Choroid plexus epithelial cell (primary cell): ENCODE measurements at regions not wholly inside any gene's neighbourhood (a gene's known extent, or its start where the extent isn't known, plus 50 kb on each side); places are given as distances from the start of the nearest gene placed in this dataset.
"Not testable (repeated sequence)": the region's sequence is repeated elsewhere in the genome, so short reads cannot be mapped to it uniquely, and the experiment has no call there.

ENCODE experiments used
- DNase-seq: peaks from one replicate; pipeline ENCODE4 v3.0.0-alpha.2; 2010; ENCODE audit warnings: low read depth
- H3K4me3 ChIP-seq: 2 replicates; pipeline ENCODE4 v1.5.1; 2011; ENCODE audit warnings: low read depth, mild to moderate bottlenecking, control low read depth, low read length, moderate library complexity
- TF ChIP-seq, protein P1 (sequence below): conservative IDR thresholded peaks from 2 replicates; pipeline ENCODE4 v1.5.1; 2011; ENCODE audit warnings: low read depth, mild to moderate bottlenecking, control low read depth, inconsistent platforms, low read length, moderate library complexity

DNA sequence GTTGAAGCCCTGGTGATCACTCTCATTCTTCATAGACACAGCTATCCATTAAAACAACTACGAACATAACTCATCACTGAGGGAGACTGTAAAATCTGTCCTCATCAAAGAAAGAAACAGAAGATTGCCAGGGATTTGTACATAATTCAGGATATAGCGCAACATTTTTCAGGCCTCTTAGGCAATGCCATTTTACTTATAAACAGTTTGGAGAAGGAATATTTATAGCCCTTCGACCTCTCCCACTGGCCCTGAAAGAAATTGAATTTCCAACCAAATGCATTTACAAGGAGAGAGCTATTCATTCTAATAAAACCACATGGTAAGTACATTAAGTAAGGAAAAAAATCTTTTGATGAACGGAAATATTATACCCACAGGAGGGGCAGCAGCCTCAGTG is 295.0 kb downstream of the RAD51AP2 start:
- no peak overlapping the region for H3K4me3 ChIP-seq
- no peak for DNase-seq
- TF ChIP-seq, protein P1, sequence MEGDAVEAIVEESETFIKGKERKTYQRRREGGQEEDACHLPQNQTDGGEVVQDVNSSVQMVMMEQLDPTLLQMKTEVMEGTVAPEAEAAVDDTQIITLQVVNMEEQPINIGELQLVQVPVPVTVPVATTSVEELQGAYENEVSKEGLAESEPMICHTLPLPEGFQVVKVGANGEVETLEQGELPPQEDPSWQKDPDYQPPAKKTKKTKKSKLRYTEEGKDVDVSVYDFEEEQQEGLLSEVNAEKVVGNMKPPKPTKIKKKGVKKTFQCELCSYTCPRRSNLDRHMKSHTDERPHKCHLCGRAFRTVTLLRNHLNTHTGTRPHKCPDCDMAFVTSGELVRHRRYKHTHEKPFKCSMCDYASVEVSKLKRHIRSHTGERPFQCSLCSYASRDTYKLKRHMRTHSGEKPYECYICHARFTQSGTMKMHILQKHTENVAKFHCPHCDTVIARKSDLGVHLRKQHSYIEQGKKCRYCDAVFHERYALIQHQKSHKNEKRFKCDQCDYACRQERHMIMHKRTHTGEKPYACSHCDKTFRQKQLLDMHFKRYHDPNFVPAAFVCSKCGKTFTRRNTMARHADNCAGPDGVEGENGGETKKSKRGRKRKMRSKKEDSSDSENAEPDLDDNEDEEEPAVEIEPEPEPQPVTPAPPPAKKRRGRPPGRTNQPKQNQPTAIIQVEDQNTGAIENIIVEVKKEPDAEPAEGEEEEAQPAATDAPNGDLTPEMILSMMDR, result no peak

DNA sequence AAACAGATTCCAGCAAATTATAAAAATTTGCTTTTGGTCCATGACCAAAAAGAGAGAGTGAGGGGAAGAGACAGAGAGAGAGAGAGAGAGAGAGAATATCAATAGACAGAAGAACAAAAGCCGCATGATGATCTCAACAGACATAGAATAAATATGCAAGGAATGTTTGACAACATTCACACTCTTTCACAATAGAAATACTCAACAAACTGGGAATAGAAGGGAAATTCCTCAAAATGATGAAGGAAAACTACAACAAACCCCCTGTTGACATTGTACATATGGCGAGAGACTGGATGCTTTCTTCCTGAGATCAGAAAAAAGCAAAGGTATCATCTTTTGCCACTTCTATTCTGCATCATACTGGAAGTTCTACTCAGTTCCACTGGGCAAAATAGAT is 309.7 kb downstream of the RAD51AP2 start:
- DNase-seq, result peak; percentile 47
- TF ChIP-seq, protein P1, result no peak

DNA sequence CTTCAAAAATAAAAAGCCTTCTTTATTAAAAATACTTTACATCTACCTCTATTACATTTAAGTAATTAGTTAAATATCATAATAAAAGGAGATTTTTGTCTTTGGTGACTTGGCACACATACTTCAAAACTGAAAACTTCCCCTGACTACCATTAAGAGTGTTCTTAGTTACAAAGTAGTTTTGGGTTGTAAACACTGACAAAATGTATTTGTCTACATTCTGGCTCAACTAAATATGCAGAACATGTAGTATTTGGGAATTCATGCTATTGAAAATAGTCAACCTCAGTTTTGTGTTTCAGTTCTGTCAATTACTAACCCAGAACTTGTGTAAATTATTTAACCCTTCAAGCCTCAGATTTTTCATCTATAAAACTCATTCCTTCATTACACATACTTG is 311.5 kb downstream of the RAD51AP2 start:
- H3K4me3 ChIP-seq, result no peak overlapping the region
- TF ChIP-seq, protein P1, result no peak
- DNase-seq, result no peak

More for the DNA sequence above, 309.7 kb downstream of the RAD51AP2 start:
- H3K4me3 ChIP-seq, result no peak overlapping the region

DNA sequence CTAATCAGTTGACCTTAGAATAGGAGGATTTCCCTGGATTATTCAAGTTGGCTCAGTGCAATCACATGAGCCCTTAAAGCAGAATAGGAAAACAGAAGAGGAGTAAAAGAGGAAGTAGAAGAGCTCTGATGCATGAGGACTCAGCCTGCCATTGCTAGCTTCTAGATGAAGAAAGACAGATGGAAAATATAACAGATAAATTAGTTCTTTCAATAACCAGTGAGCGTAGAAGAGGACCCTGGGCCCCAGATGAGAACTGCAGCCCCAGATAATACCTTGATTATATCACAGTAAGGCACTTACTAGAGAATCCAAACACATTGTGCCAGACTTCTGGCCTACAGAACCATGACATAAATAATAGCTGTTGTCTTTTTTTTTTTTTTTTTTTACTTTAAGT is 314.0 kb downstream of the RAD51AP2 start:
- not testable (repeated sequence) for DNase-seq, H3K4me3 ChIP-seq

DNA sequence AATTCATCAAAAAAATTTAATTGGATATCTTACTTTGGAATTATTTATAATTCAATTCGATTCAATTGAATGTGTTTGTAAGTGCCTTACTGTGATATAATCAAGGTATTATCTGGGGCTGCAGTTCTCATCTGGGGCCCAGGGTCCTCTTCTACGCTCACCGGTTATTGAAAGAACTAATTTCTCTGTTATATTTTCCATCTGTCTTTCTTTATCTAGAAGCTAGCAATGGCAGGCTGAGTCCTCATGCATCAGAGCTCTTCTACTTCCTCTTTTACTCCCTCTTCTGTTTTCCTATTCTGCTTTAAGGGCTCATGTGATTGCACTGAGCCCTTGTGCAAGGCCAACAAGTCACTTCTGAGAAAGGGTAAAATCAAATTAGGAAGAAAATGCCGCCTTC is 315.6 kb downstream of the RAD51AP2 start:
- DNase-seq, result not testable (repeated sequence)

DNA sequence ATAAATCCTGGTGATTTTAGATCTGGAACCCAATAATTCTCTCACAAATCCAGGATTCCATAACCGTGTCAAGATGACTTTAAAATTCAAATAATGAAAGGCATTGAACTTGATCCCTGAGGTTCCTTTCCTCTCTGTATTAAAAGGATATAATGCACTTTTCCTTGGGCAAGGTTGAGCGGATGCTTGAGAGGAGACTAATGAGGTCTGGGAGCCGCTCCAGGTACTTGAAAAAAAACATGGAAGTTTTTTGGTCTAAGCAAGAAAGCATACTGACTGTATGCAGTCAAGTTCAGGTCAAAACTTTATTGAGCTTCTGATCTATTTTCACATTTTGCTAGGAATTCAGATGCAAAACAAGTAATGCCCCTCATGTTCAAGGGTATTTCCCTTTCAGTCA is 318.5 kb downstream of the RAD51AP2 start:
- DNase-seq, result no peak
- no peak overlapping the region for H3K4me3 ChIP-seq
- TF ChIP-seq, protein P1, result no peak

More for the DNA sequence above, 315.6 kb downstream of the RAD51AP2 start:
- H3K4me3 ChIP-seq, result not testable (repeated sequence)

DNA sequence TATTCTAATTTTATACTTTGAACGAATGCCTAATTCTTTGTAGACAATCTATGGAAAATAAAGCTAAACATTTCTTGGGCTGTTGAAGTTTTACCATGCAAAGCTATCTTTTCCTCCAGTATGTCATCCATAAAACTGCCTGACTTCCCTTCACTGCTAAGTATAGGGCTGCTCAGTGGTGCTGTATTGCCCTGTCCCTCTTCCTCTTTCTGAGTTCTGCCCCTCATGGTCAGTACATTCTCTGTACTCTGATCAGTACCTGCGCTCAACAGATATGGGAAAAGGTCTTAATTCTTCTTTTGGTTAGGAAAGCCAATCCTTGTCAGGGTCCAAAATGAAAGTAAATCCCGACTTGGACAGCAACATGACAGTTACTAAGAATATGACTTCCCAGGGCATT is 321.9 kb downstream of the RAD51AP2 start:
- DNase-seq, result no peak
- H3K4me3 ChIP-seq, result no peak overlapping the region
- TF ChIP-seq, protein P1, result no peak

DNA sequence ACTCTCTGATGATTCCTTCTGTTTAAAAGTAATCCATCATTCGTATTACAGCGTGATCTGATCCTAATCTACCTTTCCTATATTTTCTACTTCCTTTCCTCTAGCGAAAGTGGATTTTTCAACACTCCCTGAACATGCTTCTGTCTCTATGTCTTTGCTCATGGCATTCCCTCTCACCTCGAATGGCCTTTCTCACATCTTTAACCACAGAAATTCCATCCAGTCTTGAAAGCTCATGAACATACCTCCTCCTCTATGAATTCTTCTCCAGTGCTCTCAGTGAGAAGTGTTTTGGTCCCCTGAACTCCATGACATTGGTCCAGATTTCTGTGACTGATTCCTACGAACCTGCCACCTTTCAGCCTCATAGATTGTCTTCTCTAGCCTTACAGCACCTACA is 323.2 kb downstream of the RAD51AP2 start:
- no peak overlapping the region for H3K4me3 ChIP-seq
- peak; percentile 26 for DNase-seq
- TF ChIP-seq, protein P1, result no peak
